A549 (cell line): ENCODE measurements at regions not wholly inside any gene's neighbourhood (a gene's known extent, or its start where the extent isn't known, plus 50 kb on each side); places are given as distances from the start of the nearest gene placed in this dataset.

Experiments
- CEBPB ChIP-seq, 2 experiments: fragments of >200 bp in 1 of 2; sonication (Bioruptor Twin) in 1 of 2; formaldehyde crosslinking in 1 of 2; IDR thresholded peaks; 2 replicates each; pipeline ENCODE4 v1.6.1; 2012 to 2016
- MAFK ChIP-seq: fragments of 450-650 bp; IDR thresholded peaks from 2 replicates; pipeline ENCODE4 v1.6.1; 2014; ENCODE audit not compliant: partially characterized antibody
- POLR2A ChIP-seq: IDR thresholded peaks from 2 replicates; pipeline ENCODE4 v1.6.1; 2012; ENCODE audit warnings: mild to moderate bottlenecking, low read length
- SMC3 ChIP-seq: fragments of >200 bp; sonication (Bioruptor Twin); formaldehyde crosslinking; IDR thresholded peaks from 3 replicates; pipeline ENCODE4 v1.6.1; 2018; ENCODE audit warnings: inconsistent platforms
- TF ChIP-seq, protein P1 (sequence below): fragments of >200 bp; sonication (Bioruptor Twin); formaldehyde crosslinking; IDR thresholded peaks from 3 replicates; pipeline ENCODE4 v1.5.1; 2016

DNA sequence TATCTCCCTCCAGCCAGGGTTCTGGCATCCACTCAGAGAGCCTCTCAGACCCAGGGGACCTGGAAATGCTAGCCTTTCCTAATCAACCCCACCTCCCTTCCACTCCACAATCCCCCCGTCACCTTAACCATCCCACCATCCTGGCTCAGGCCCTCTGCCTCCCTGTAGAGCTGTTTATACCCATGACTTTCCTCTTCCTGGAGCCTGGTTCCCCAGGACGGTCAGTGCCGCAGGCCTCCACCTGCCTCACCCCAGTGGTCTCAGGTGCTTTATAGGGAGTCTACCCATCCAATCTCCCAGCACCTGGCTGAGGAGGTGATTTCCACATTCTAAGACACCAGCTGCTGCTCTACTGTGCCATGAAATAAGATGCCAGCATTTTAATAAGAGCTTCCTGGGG lies 1159.5 kb downstream of the TBC1D22A start:
- TF ChIP-seq, protein P1, sequence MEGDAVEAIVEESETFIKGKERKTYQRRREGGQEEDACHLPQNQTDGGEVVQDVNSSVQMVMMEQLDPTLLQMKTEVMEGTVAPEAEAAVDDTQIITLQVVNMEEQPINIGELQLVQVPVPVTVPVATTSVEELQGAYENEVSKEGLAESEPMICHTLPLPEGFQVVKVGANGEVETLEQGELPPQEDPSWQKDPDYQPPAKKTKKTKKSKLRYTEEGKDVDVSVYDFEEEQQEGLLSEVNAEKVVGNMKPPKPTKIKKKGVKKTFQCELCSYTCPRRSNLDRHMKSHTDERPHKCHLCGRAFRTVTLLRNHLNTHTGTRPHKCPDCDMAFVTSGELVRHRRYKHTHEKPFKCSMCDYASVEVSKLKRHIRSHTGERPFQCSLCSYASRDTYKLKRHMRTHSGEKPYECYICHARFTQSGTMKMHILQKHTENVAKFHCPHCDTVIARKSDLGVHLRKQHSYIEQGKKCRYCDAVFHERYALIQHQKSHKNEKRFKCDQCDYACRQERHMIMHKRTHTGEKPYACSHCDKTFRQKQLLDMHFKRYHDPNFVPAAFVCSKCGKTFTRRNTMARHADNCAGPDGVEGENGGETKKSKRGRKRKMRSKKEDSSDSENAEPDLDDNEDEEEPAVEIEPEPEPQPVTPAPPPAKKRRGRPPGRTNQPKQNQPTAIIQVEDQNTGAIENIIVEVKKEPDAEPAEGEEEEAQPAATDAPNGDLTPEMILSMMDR: no peak
- TF ChIP-seq POLR2A (no peak), MAFK (no peak), SMC3 (no peak), CEBPB (IDR thresholded peaks at IDR 0.05) (no peak)
